DND-41 (cell line): ENCODE measurements at regions not wholly inside any gene's neighbourhood (a gene's known extent, or its start where the extent isn't known, plus 50 kb on each side); places are given as distances from the start of the nearest gene placed in this dataset.

ENCODE experiments used
- ATAC-seq: fragments of 200-7000 bp; cut with Tn5 transposase; 3 replicates; pipeline ENCODE4 v1.9.1; 2021; ENCODE audit warnings: low read depth; ENCODE audit not compliant: insufficient read depth
- DNase-seq: peaks from one replicate; pipeline ENCODE4 v3.0.0-alpha.2; 2020
- H2AFZ ChIP-seq: 2 replicates; pipeline ENCODE4 v1.6.0; 2012; ENCODE audit warnings: low read depth, low read length
- H3K27ac ChIP-seq: 2 replicates; pipeline ENCODE4 v1.5.1; 2012; ENCODE audit warnings: low read length, inconsistent platforms
- H3K27me3 ChIP-seq: fragments of 200-600 bp; sonication (generic); 2 replicates; pipeline ENCODE4 v1.6.0; 2012; ENCODE audit warnings: low read length, mild to moderate bottlenecking, inconsistent platforms; ENCODE audit not compliant: insufficient read depth, poor library complexity
- H3K36me3 ChIP-seq: 2 replicates; pipeline ENCODE4 v1.5.1; 2012; ENCODE audit warnings: low read length, inconsistent platforms; ENCODE audit not compliant: insufficient read depth
- H3K4me1 ChIP-seq: 2 replicates; pipeline ENCODE4 v1.5.1; 2012; ENCODE audit warnings: mild to moderate bottlenecking, low read length; ENCODE audit not compliant: insufficient read depth
- H3K4me2 ChIP-seq: 2 replicates; pipeline ENCODE4 v1.6.0; 2012; ENCODE audit warnings: mild to moderate bottlenecking, moderate library complexity, low read length, inconsistent platforms; ENCODE audit not compliant: insufficient read depth
- H3K4me3 ChIP-seq, 2 experiments: fragments of 200-600 bp in 1 of 2; shearing (Covaris generic) in 1 of 2; 2 replicates each; pipeline ENCODE4 v1.5.1; 2012 to 2016; ENCODE audit warnings: inconsistent platforms in 2 of 2, low read length in 2 of 2, mild to moderate bottlenecking in 2 of 2, low read depth in 1 of 2, moderate library complexity in 1 of 2
- H3K79me2 ChIP-seq: 2 replicates; pipeline ENCODE4 v1.6.0; 2012; ENCODE audit warnings: low read length, inconsistent platforms; ENCODE audit not compliant: insufficient read depth
- H3K9ac ChIP-seq: 2 replicates; pipeline ENCODE4 v1.6.0; 2012; ENCODE audit warnings: low read depth, mild to moderate bottlenecking, inconsistent platforms, low read length, moderate library complexity
- H3K9me3 ChIP-seq: 2 replicates; pipeline ENCODE4 v1.5.1; 2012; ENCODE audit warnings: low read length, moderate library complexity, mild to moderate bottlenecking, inconsistent platforms; ENCODE audit not compliant: insufficient read depth, severe bottlenecking
- H4K20me1 ChIP-seq: 2 replicates; pipeline ENCODE4 v1.6.0; 2012; ENCODE audit warnings: low read length; ENCODE audit not compliant: insufficient read depth
- CTCF ChIP-seq: IDR thresholded peaks from 2 replicates; pipeline ENCODE4 v1.5.1; 2012; ENCODE audit warnings: borderline replicate concordance, low read length, moderate library complexity, mild to moderate bottlenecking; ENCODE audit not compliant: poor library complexity, severe bottlenecking; ENCODE audit errors: extremely low read depth
- EZH2 ChIP-seq: IDR thresholded peaks from 3 replicates; pipeline ENCODE4 v1.6.1; 2012; ENCODE audit warnings: borderline replicate concordance, low read depth, mild to moderate bottlenecking, moderate library complexity, low read length, inconsistent platforms; ENCODE audit not compliant: severe bottlenecking

GRCh38 chr4:66855956-66856355 lies 689.3 kb downstream of the CENPC start:
- no peak overlapping the region for H3K4me2 ChIP-seq
- H3K4me3 ChIP-seq, result no peak overlapping the region
- H4K20me1 ChIP-seq, result no peaks in the 10 kb centered on the region
- H3K27ac ChIP-seq, result no peak overlapping the region
- H3K27me3 ChIP-seq, result no peaks in the 10 kb centered on the region
- TF ChIP-seq CTCF (no peak), EZH2 (no peak)
- H3K36me3 ChIP-seq, result no peaks in the 10 kb centered on the region
- DNase-seq (no peak), ATAC-seq (no peak)
- H3K79me2 ChIP-seq, result no peaks in the 10 kb centered on the region
- H3K9me3 ChIP-seq, result no peaks in the 10 kb centered on the region
- no peak overlapping the region for H3K9ac ChIP-seq
- H3K4me1 ChIP-seq, result peaks cover 13% of the 10 kb centered on the region
- no peak overlapping the region for H2AFZ ChIP-seq

- DNase-seq (no peak), ATAC-seq (no peak)
- Histone ChIP-seq H3K79me2 (no peaks in the 10 kb centered on the region), H3K9me3 (no peaks in the 10 kb centered on the region), H3K4me1 (peaks cover 13% of the 10 kb centered on the region), H3K4me3 (no peak overlapping the region), H3K36me3 (no peaks in the 10 kb centered on the region), H3K9ac (no peak overlapping the region), H3K27ac (no peak overlapping the region), H3K27me3 (no peaks in the 10 kb centered on the region), H2AFZ (no peak overlapping the region), H3K4me2 (no peak overlapping the region), H4K20me1 (no peaks in the 10 kb centered on the region)
- TF ChIP-seq EZH2 (no peak), CTCF (no peak)
These were observed 691.5 kb downstream of the CENPC start for GRCh38 chr4:66853845-66854244.

- H3K27me3 ChIP-seq, result no peaks in the 10 kb centered on the region
- H2AFZ ChIP-seq, result peak overlapping the region; percentile 73
- no peaks in the 10 kb centered on the region for H3K9me3 ChIP-seq
- no peaks in the 10 kb centered on the region for H4K20me1 ChIP-seq
- no peaks in the 10 kb centered on the region for H3K79me2 ChIP-seq
- peak; percentile 94 for ATAC-seq
- H3K27ac ChIP-seq, result peak overlapping the region; percentile 69
- peak overlapping the region; percentile 22; the same call in 1 of the 2 replicates for H3K9ac ChIP-seq
- H3K4me1 ChIP-seq, result peaks cover 13% of the 10 kb centered on the region
- peak overlapping the region; percentile 62; the same call in 1 of the 2 replicates for H3K4me2 ChIP-seq
- DNase-seq, result peak; percentile 28
- no peak for TF ChIP-seq CTCF
- peak overlapping the region in 1 of 2 experiments; percentile 44; a peak in 1 of 4 replicates for H3K4me3 ChIP-seq
- no peaks in the 10 kb centered on the region for H3K36me3 ChIP-seq
These were observed 692.5 kb downstream of the CENPC start for GRCh38 chr4:66852843-66853242.

- TF ChIP-seq EZH2, result no peak
- no peak for TF ChIP-seq CTCF
- Histone ChIP-seq H3K4me2 (no peak overlapping the region), H3K79me2 (no peaks in the 10 kb centered on the region)
These were observed 695.7 kb downstream of the CENPC start for GRCh38 chr4:66849596-66849995.

More at GRCh38 chr4:66849596-66849995, 695.7 kb downstream of the CENPC start:
- Histone ChIP-seq H2AFZ (no peak overlapping the region), H4K20me1 (no peaks in the 10 kb centered on the region), H3K9me3 (no peaks in the 10 kb centered on the region), H3K27me3 (no peaks in the 10 kb centered on the region), H3K4me1 (peaks cover 13% of the 10 kb centered on the region), H3K4me3 (no peak overlapping the region), H3K36me3 (no peaks in the 10 kb centered on the region), H3K9ac (no peak overlapping the region), H3K27ac (no peak overlapping the region)
- ATAC-seq, result no peak
- no peak for DNase-seq
